GM12878 (cell line): ENCODE measurements at regions not wholly inside any gene's neighbourhood (a gene's known extent, or its start where the extent isn't known, plus 50 kb on each side); places are given as distances from the start of the nearest gene placed in this dataset.

ENCODE experiments used
- ATAC-seq: fragments of 200-7000 bp; cut with Tn5 transposase; 3 replicates; pipeline ENCODE4 v1.9.1; 2020; ENCODE audit warnings: mild to moderate bottlenecking, moderate library complexity
- BruUV-seq: library from RNA; stranded (reverse); fragments of 400-500 nt; replicated peaks from 2 replicates; lab custom pipeline; 2021; lab: Mats Ljungman, UMichigan
- CTCF ChIA-PET: fragments of 300-600 bp; sonication (Branson Sonifier 250); formaldehyde crosslinking; extraction: SDS; loops from one replicate; lab custom pipeline; 2021; ENCODE audit warnings: inconsistent platforms; lab: Yijun Ruan, JAX
- POLR2A ChIA-PET: fragments of 350-600 bp; formaldehyde crosslinking; extraction: SDS; loops from one replicate; lab custom pipeline; 2021; ENCODE audit warnings: inconsistent platforms; lab: Charles Lee
- RAD21 ChIA-PET: fragments of 300-600 bp; sonication (Branson Sonifier 250); formaldehyde crosslinking; loops from one replicate; lab custom pipeline; 2023; ENCODE audit warnings: antibody characterized with exemption; ENCODE audit not compliant: unreplicated experiment; lab: Charles Lee
- SMC1A ChIA-PET: fragments of 300-600 bp; sonication (Branson Sonifier 250); formaldehyde crosslinking; loops from one replicate; lab custom pipeline; 2023; ENCODE audit not compliant: unreplicated experiment, uncharacterized antibody; lab: Charles Lee
- DNase-seq: peaks from one replicate; pipeline ENCODE4 v3.0.0-alpha.2; 2011; ENCODE audit warnings: low read depth, low spot score
- FAIRE-seq: peaks from 3 replicates; lab custom pipeline; 2011; peaks lifted over from hg19 to GRCh38; lab: Jason Lieb, UNC
- H2AFZ ChIP-seq: 2 replicates; pipeline ENCODE4 v1.6.0; 2011; ENCODE audit warnings: low read depth, low read length, control low read depth; ENCODE audit not compliant: control insufficient read depth
- H3K27ac ChIP-seq: 2 replicates; pipeline ENCODE4 v1.5.1; 2011; ENCODE audit warnings: control low read depth; ENCODE audit not compliant: control insufficient read depth, insufficient read depth
- H3K27me3 ChIP-seq, 2 experiments: replicated peaks in 1 of 2; 2 replicates each; pipeline versions ENCODE4 v1.6.0 to v1.6.1; 2011; ENCODE audit warnings: low read length in 1 of 2; ENCODE audit not compliant: control insufficient read depth in 2 of 2, insufficient read depth in 2 of 2
- H3K36me3 ChIP-seq, 2 experiments: 2 replicates each; pipeline ENCODE4 v1.5.1; 2011; ENCODE audit warnings: low read length in 1 of 2; ENCODE audit not compliant: control insufficient read depth in 2 of 2, insufficient read depth in 2 of 2
- H3K4me1 ChIP-seq: 2 replicates; pipeline ENCODE4 v1.6.1; 2011; ENCODE audit warnings: mild to moderate bottlenecking, low read length, moderate library complexity, mixed read lengths; ENCODE audit not compliant: control insufficient read depth, insufficient read depth
- H3K4me2 ChIP-seq: 2 replicates; pipeline ENCODE4 v1.6.0; 2011; ENCODE audit warnings: control low read depth; ENCODE audit not compliant: control insufficient read depth, insufficient read depth
- H3K4me3 ChIP-seq: fragments of 200-600 bp; sonication (generic); 2 replicates; pipeline ENCODE4 v1.5.1; 2016
- H3K79me2 ChIP-seq: 2 replicates; pipeline ENCODE4 v1.6.0; 2011; ENCODE audit warnings: low read length; ENCODE audit not compliant: control insufficient read depth, insufficient read depth
- H3K9ac ChIP-seq: 2 replicates; pipeline ENCODE4 v1.8.0; 2011; ENCODE audit warnings: low read length, control low read depth, mixed read lengths; ENCODE audit not compliant: control insufficient read depth, insufficient read depth
- H3K9me3 ChIP-seq: replicated peaks from 3 replicates; pipeline ENCODE4 v1.5.1; 2011; ENCODE audit warnings: mild to moderate bottlenecking, low read length; ENCODE audit not compliant: control insufficient read depth, insufficient read depth
- H4K20me1 ChIP-seq: 2 replicates; pipeline ENCODE4 v1.6.0; 2011; ENCODE audit not compliant: control insufficient read depth, insufficient read depth
- ASH2L ChIP-seq: fragments of 300-600, 200-600 bp; sonication (generic); IDR thresholded peaks from 2 replicates; pipeline ENCODE4 v1.6.1; 2017; ENCODE audit warnings: low read depth, mild to moderate bottlenecking, borderline replicate concordance
- BCL11A ChIP-seq: IDR thresholded peaks from 2 replicates; pipeline ENCODE4 v1.6.1; 2011; ENCODE audit warnings: low read depth, low read length
- EED ChIP-seq: sonication (generic); IDR thresholded peaks from 2 replicates; pipeline ENCODE4 v1.6.1; 2016; ENCODE audit warnings: antibody characterized with exemption, low read depth
- JUNB ChIP-seq: IDR thresholded peaks from 2 replicates; pipeline ENCODE4 v1.6.1; 2016; ENCODE audit warnings: antibody characterized with exemption, mild to moderate bottlenecking
- NFXL1 ChIP-seq: fragments of 450-650 bp; IDR thresholded peaks from 2 replicates; pipeline ENCODE4 v1.6.1; 2017; ENCODE audit warnings: antibody characterized with exemption, mild to moderate bottlenecking, borderline replicate concordance
- NFYB ChIP-seq: IDR thresholded peaks from 2 replicates; pipeline ENCODE4 v1.6.1; 2011; ENCODE audit warnings: low read depth, mild to moderate bottlenecking, low read length, improper control_type of control experiment, moderate library complexity; ENCODE audit not compliant: insufficient read depth
- NR2C2 ChIP-seq: IDR thresholded peaks from 2 replicates; pipeline ENCODE4 v1.6.1; 2011; ENCODE audit warnings: borderline replicate concordance, low read depth; ENCODE audit not compliant: control insufficient read depth, insufficient read length
- NR2F1 ChIP-seq: fragments of 450-650 bp; conservative IDR thresholded peaks from 2 replicates; pipeline ENCODE4 v1.6.1; 2017; ENCODE audit warnings: mild to moderate bottlenecking
- RAD51 ChIP-seq: fragments of 450-650 bp; IDR thresholded peaks from 2 replicates; pipeline ENCODE4 v1.6.1; 2016; ENCODE audit warnings: moderate library complexity, mild to moderate bottlenecking, inconsistent platforms
- RUNX3 ChIP-seq: IDR thresholded peaks from 2 replicates; pipeline ENCODE4 v1.6.1; 2012; ENCODE audit warnings: low read length, inconsistent platforms
- YBX1 ChIP-seq: fragments of 450-650 bp; IDR thresholded peaks from 2 replicates; pipeline ENCODE4 v1.6.1; 2016; ENCODE audit warnings: antibody characterized with exemption
- WGBS: methylation state at CpG from one replicate; pipeline ENCODE4 v1.1.6; 2016; ENCODE audit warnings: low lambda C conversion rate; ENCODE audit not compliant: insufficient replicate concordance, insufficient coverage; ENCODE audit errors: missing lambda C conversion rate; 5-methylcytosine and 5-hydroxymethylcytosine counted together
- in situ Hi-C: fragments of 300-500 bp; cut with MboI; formaldehyde crosslinking; loops from 9 replicates; pipeline ENCODE4 v1.14.3; 2018; ENCODE audit warnings: mixed read lengths
- intact Hi-C: fragments of 100-400 bp; cut with micrococcal nuclease; formaldehyde crosslinking; loops from one replicate; pipeline ENCODE4 v1.14.2; 2022; ENCODE audit not compliant: unreplicated experiment
- TF ChIP-seq, protein P1 (sequence below): fragments of 450-650 bp; IDR thresholded peaks from 2 replicates; pipeline ENCODE4 v1.6.1; 2017; ENCODE audit warnings: mild to moderate bottlenecking, low read depth, inconsistent platforms; ENCODE audit not compliant: poor library complexity, severe bottlenecking

DNA sequence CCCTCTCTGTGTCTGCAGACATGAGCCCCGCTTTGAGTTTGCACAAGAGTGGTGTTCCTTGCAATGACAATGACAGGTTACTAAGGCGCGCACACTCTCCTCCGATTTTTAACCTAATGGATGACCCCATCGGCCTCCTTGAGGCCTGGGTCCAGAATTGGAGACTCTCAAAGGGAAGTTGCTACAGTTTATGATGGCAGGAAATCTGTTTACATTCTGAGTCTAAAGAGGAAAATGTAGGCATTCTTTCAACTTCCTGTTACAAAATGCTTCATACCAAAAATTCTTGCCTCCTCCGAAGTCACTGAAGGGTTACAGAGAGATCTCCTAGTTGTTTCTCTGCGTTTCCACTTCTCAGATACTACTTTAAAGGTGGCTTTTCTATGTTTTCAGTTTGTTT lies 225.3 kb upstream of the AGAP1 start:
- no peak for FAIRE-seq
- TF ChIP-seq NR2C2 (no peak), NFXL1 (no peak), ASH2L (no peak)
- Histone ChIP-seq H4K20me1 (no peaks in the 10 kb centered on the region), H3K4me3 (no peak overlapping the region), H3K4me1 (peaks cover 9% of the 10 kb centered on the region), H3K36me3 (no peaks in the 10 kb centered on the region), H3K27ac (no peak overlapping the region), H3K79me2 (no peaks in the 10 kb centered on the region), H3K27me3 (no peaks in the 10 kb centered on the region; a peak in 1 of 4 replicates), H2AFZ (no peak overlapping the region), H3K9ac (no peak overlapping the region), H3K9me3 (no peaks in the 10 kb centered on the region; the same call in 1 of the 3 replicates), H3K4me2 (no peak overlapping the region)
- intact Hi-C loops (no loop called here), in situ Hi-C loops (no loop called here)
- no peak for DNase-seq
- ChIA-PET POLR2A (no interaction called here), RAD21 (no interaction called here), SMC1A (no interaction called here), CTCF (no interaction called here)
- ATAC-seq: no peak
- BruUV-seq: no TSS peak
- WGBS: 15% methylated on average over 7 of the region's 7 CpGs

DNA sequence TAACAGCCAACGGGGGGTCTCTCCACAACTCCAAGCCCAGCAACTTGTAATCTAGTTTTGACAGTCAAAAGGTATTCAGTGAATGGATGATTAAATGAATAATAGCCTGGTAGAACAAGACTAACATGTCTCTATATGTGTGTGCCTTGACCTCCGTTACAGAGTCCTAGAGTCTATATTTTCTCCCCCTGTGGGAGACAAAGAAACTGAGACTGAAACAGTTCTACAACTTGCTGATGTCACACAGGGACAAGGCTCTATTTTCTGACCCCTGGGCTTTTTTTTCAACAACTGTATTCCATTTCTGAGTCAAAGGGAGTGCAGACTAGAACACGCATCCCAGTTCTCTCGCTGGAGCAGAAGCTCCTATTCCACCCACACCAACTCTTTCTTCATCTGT lies 223.6 kb upstream of the AGAP1 start:
- ChIA-PET CTCF (no interaction called here), SMC1A (no interaction called here), RAD21 (no interaction called here), POLR2A (no interaction called here)
- no peak overlapping the region for H3K4me3 ChIP-seq
- no peak for FAIRE-seq
- no peak overlapping the region for H3K9ac ChIP-seq
- TF ChIP-seq JUNB: peak; percentile 49
- TF ChIP-seq YBX1: no peak
- TF ChIP-seq NFYB: no peak
- peak; percentile 32; the same call in 1 of the 2 replicates for TF ChIP-seq RUNX3
- peak; percentile 30; the same call in 1 of the 2 replicates for TF ChIP-seq EED
- TF ChIP-seq, protein P1, sequence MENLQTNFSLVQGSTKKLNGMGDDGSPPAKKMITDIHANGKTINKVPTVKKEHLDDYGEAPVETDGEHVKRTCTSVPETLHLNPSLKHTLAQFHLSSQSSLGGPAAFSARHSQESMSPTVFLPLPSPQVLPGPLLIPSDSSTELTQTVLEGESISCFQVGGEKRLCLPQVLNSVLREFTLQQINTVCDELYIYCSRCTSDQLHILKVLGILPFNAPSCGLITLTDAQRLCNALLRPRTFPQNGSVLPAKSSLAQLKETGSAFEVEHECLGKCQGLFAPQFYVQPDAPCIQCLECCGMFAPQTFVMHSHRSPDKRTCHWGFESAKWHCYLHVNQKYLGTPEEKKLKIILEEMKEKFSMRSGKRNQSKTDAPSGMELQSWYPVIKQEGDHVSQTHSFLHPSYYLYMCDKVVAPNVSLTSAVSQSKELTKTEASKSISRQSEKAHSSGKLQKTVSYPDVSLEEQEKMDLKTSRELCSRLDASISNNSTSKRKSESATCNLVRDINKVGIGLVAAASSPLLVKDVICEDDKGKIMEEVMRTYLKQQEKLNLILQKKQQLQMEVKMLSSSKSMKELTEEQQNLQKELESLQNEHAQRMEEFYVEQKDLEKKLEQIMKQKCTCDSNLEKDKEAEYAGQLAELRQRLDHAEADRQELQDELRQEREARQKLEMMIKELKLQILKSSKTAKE: no peak
- TF ChIP-seq BCL11A: 0 out of 2 replicates have a peak, but pooled peaks have one; percentile 9
- no peak for TF ChIP-seq RAD51
- TF ChIP-seq NR2F1: no peak
- peaks cover 9% of the 10 kb centered on the region for H3K4me1 ChIP-seq
- in situ Hi-C loops (no loop called here), intact Hi-C loops (no loop called here)
- no peak for DNase-seq
- no peak overlapping the region for H3K27ac ChIP-seq
- no peaks in the 10 kb centered on the region for H4K20me1 ChIP-seq
- H3K36me3 ChIP-seq: no peaks in the 10 kb centered on the region
- H2AFZ ChIP-seq: no peak overlapping the region
- H3K9me3 ChIP-seq: no peaks in the 10 kb centered on the region; the same call in 1 of the 3 replicates
- no peaks in the 10 kb centered on the region for H3K79me2 ChIP-seq
- no peaks in the 10 kb centered on the region; a peak in 1 of 4 replicates for H3K27me3 ChIP-seq
- WGBS: 14% methylated on average over 4 of the region's 4 CpGs
- peak overlapping the region; percentile 47 for H3K4me2 ChIP-seq
- ATAC-seq: peak; percentile 46; the same call in 2 of the 3 replicates
- no TSS peak for BruUV-seq
